Endothelial cell (in vitro differentiated cells): ENCODE measurements at regions not wholly inside any gene's neighbourhood (a gene's known extent, or its start where the extent isn't known, plus 50 kb on each side); places are given as distances from the start of the nearest gene placed in this dataset.

Source experiments
- DNase-seq: peaks from one replicate; pipeline ENCODE4 v3.0.0; 2021; ENCODE audit warnings: low spot score
- H3K27ac Mint-ChIP-seq: one replicate; pipeline ENCODE4 v1.8.0; 2021; ENCODE audit warnings: mixed read lengths, inconsistent platforms; ENCODE audit not compliant: unreplicated experiment
- H3K27me3 Mint-ChIP-seq: one replicate; pipeline ENCODE4 v1.8.0; 2021; ENCODE audit warnings: mild to moderate bottlenecking, moderate library complexity, mixed read lengths, inconsistent platforms; ENCODE audit not compliant: unreplicated experiment
- H3K36me3 Mint-ChIP-seq: one replicate; pipeline ENCODE4 v1.8.0; 2021; ENCODE audit warnings: mild to moderate bottlenecking, low read depth, mixed read lengths, inconsistent platforms; ENCODE audit not compliant: unreplicated experiment
- H3K4me1 Mint-ChIP-seq: one replicate; pipeline ENCODE4 v1.8.0; 2021; ENCODE audit warnings: mild to moderate bottlenecking, mixed read lengths, inconsistent platforms; ENCODE audit not compliant: unreplicated experiment
- H3K4me3 Mint-ChIP-seq: one replicate; pipeline ENCODE4 v1.8.0; 2021; ENCODE audit warnings: mild to moderate bottlenecking, mixed read lengths, inconsistent platforms; ENCODE audit not compliant: unreplicated experiment
- H3K9me3 Mint-ChIP-seq: one replicate; pipeline ENCODE4 v1.8.0; 2021; ENCODE audit warnings: mixed read lengths, inconsistent platforms; ENCODE audit not compliant: unreplicated experiment
- TF ChIP-seq, protein P1 (sequence below): fragments of 200-600 bp; sonication (generic); IDR thresholded peaks from one replicate; pipeline ENCODE4 v1.5.0; 2021; ENCODE audit warnings: antibody characterized with exemption; ENCODE audit not compliant: unreplicated experiment

DNA sequence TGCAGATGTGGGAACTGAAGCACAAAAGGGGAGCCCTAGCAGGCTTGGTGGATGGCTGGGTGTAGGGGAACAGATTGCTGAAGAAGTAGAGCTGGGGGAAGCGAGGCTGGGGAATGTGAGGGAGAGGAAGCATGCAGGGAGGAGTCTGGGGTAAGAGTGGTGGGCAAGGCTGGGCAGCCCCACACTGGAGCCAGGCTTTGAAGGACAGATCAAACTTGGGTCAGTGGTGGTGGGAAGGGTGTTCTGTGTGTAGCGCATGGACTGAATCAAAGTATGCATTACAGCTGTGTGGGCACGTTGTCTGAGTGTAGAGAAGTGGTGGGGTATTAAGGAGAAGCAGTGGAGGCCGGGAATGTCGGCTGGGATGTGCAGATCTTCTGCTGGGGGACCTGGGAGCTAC, 116.0 kb downstream of the CYLD start:
- TF ChIP-seq, protein P1, sequence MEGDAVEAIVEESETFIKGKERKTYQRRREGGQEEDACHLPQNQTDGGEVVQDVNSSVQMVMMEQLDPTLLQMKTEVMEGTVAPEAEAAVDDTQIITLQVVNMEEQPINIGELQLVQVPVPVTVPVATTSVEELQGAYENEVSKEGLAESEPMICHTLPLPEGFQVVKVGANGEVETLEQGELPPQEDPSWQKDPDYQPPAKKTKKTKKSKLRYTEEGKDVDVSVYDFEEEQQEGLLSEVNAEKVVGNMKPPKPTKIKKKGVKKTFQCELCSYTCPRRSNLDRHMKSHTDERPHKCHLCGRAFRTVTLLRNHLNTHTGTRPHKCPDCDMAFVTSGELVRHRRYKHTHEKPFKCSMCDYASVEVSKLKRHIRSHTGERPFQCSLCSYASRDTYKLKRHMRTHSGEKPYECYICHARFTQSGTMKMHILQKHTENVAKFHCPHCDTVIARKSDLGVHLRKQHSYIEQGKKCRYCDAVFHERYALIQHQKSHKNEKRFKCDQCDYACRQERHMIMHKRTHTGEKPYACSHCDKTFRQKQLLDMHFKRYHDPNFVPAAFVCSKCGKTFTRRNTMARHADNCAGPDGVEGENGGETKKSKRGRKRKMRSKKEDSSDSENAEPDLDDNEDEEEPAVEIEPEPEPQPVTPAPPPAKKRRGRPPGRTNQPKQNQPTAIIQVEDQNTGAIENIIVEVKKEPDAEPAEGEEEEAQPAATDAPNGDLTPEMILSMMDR = no peak
- H3K27me3 Mint-ChIP-seq = peaks cover 3% of the 10 kb centered on the region
- H3K4me3 Mint-ChIP-seq = no peak overlapping the region

DNA sequence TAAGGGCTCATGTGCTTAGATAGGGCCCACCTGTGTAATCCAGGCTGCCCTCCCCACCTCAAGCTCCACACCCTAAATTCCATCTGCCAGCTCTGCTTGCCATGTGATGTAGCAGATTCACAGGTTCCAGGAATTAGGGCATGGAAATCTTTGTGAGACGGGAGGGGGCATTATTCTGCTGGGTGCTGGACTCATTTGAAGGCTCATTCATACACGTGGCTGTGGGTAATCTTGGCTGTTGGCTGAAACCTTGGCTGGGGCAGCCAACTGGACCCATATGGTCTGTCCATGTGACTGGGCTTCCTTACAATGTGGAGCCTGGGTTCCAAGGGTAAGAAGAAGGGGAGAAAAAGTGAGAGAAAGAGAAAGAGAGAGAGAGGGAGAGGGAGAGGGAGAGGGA, 115.1 kb downstream of the CYLD start:
- H3K27ac Mint-ChIP-seq = no peak overlapping the region
- H3K27me3 Mint-ChIP-seq = peaks cover 2% of the 10 kb centered on the region
- no peaks in the 10 kb centered on the region for H3K4me1 Mint-ChIP-seq
- no peaks in the 10 kb centered on the region for H3K9me3 Mint-ChIP-seq
- TF ChIP-seq, protein P1 = no peak
- no peak for DNase-seq
- no peak overlapping the region for H3K4me3 Mint-ChIP-seq
- no peaks in the 10 kb centered on the region for H3K36me3 Mint-ChIP-seq

More for the DNA sequence above, 116.0 kb downstream of the CYLD start:
- Mint-ChIP-seq H3K27ac (no peak overlapping the region), H3K9me3 (no peaks in the 10 kb centered on the region), H3K4me1 (no peaks in the 10 kb centered on the region), H3K36me3 (no peaks in the 10 kb centered on the region)
- no peak for DNase-seq

DNA sequence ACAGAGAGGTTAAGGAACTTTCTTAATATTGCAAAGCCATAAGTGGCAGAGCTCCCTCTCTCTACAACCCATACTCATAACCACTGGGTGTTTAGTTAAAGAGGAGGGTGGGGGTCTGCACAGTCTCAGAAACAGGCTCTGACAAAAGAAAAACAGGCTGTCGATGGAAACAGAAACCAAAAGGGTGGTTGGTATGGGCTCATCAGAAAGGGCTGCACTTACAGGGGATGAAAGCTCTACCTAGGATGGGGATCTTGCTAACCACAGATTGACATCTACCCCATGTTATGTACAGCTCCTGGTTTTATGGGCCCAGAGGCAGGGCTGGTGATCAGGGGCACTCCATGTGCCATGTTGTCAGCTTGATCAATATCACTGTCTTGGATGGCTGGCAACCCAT, 111.4 kb downstream of the CYLD start:
- no peaks in the 10 kb centered on the region for H3K27me3 Mint-ChIP-seq
- H3K36me3 Mint-ChIP-seq = no peaks in the 10 kb centered on the region
- DNase-seq = no peak
- TF ChIP-seq, protein P1 = no peak
- no peak overlapping the region for H3K27ac Mint-ChIP-seq
- no peak overlapping the region for H3K4me3 Mint-ChIP-seq
- H3K9me3 Mint-ChIP-seq = no peaks in the 10 kb centered on the region
- no peaks in the 10 kb centered on the region for H3K4me1 Mint-ChIP-seq
